Inflammatory macrophage (primary cell): ENCODE measurements at regions not wholly inside any gene's neighbourhood (a gene's known extent, or its start where the extent isn't known, plus 50 kb on each side); places are given as distances from the start of the nearest gene placed in this dataset.
A peak's percentile ranks its signal among the peaks of the same experiment; 100 is the strongest.

Experiments
- DNase-seq, 2 donors: peaks; one replicate each; pipeline ENCODE4 v3.0.0-alpha.2; 2020 to 2022

DNA sequence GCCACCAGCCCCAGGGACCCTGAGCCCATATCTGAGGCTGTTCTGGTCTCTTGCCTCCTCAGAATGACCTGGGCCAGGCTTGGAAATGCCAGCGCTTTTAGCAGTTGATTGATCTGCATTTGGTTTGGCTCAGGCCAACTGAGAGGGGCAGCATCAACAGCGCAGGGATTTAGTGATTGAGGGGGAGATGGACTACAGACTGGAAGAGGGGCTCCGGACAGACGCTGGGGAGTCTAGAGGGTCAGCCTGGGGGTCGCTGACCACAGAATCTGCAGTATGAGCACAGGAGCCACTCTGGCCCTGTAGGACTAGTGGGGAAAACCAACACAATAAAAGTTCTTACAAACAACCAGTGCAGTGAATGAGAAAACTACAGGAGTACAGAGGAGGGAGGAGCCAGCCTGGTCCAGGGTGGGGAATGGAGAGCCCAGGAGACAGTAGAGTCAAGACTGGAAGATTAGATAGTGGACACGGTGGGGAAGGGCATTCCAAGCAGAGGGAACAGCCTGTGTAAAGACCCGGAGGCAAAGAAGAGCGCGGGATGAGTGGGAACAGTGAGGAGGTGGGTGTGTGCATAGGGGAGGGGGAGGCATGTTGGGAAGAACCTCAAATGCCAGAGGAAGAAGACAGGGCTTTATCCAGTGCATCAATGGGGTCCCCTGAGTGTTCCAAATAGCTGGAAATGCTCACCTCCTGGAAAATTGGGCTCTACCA is 128.9 kb downstream of the MRM1 start:
- DNase-seq = no peak

DNA sequence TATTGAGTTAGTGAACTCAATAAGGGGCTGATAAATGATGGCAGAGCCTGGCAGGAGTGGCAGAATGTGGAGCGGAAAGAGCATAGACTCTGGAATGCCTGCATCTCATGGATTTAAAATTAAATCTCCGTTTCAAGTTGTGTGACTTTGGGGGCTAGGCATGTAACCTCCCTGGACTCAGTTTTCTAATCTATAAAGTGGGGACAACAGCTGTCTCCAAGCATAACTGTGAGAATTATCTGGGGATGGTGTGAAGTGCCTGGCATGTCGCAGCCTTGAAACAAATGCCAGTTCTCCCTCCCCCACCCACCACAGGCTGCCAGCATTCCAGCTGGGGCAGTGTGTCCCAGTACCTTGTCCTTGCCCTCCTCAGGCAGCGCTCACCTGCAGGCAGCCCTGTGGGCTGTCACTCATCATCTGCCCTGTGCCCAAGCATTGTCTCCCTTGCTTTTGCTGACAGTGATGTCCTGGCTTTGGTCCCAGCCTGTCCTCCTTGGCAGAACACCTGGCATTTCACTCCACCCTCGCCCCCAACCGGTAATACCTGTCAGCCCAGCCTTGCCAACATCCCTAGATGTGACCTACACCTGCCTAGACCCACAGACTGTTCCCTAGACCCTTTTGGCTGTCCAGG is 129.6 kb downstream of the MRM1 start:
- DNase-seq = no peak

DNA sequence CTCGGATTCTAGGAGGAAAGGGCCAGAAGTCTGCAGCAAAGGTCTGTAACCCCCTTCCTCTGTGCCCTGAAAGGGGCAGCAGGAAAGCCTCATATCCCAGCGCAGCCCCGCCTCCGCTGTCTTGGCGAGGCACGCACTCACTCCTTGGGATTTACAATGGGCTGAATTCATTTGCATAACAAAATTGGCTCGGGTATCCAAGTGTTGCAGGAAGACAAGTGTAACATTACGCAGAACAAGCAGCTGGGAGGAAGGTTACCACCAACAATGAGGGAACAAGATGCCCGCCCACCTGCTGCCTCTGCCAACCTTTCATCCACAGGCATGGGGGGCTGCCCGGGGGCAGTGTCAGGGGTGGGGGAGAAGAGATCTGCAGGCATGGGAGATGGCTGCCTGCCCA is 130.4 kb downstream of the MRM1 start:
- no peak for DNase-seq

DNA sequence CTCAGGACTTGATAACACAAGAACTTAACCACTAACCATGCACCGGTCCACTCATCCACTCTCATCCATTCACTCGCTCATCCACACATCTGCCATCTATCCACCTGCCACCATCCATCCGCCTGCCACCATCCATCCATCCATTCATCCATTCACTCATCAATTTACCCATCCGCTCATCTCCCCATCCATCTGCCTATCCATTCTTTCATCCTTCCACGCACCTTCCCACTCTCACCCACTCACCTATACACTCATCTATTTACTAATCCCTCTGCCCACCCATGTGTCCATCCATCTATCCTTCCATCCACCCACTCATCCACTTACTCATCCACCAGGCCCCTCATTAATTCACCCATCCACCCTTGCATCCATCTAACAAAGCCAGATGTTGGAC is 131.0 kb downstream of the MRM1 start:
- no peak for DNase-seq

- no peak for DNase-seq
Observed at GRCh38 chr17:36736201-36737156, 135.1 kb downstream of the MRM1 start.

GRCh38 chr17:36739208-36739607 is 137.8 kb downstream of the MRM1 start:
- no peak for DNase-seq

DNA sequence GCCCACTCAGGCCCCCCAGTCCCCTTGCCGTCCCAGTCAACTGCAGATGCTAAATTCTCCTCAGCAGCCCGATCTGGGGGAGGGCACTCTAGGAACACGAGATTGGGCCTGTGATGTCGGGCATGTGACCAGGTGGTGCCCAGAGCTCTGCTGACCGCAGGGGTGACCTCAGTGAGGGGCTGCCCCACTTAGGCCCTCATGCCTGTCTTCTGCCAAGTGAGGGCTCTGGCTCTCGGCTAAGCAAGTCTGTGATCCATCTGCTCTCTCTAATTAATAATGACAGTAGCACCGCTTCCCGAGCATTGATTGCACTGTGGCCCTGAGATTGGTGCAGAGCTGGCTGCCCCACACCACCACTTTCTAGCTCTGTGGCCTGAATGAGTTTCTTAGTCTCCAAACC is 138.8 kb downstream of the MRM1 start:
- DNase-seq = no peak

- DNase-seq = no peak
Observed at GRCh38 chr17:36741019-36741902, 139.9 kb downstream of the MRM1 start.

DNA sequence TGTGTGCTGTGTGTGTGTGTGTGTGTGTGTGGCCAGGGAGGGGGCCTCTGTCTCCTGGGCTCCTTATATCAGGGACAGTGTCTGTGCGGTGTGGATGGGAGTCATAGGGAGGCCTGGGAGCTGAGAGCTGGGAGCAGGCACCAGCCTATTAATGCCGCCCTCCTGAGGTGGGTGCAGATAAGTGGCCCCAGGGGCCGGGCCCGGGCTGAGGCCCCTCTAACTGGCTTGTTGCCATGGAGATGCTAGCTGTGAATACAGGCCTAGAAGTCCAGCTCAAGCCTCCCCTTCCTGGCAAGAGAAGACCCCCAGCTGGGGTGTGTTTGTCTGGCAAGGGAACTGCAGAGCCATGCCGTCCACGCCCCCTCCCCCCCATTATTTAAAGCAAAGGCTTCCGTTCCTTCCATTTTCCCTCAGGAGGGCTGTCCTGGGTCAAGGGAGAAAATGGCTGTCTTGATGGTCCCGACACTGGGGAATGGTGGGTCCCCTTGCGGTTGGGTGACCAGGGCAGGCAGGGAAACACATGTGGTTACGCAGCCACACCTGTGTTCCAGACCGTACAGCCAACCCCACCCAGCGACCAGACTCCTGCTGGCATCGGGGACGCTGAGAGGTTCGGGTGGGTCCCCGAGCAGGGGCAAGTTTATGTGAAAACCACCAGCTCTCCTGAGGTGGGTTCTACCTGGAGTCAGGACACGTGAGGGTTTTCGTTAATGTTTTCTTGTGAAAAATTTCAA is 141.1 kb downstream of the MRM1 start:
- DNase-seq = no peak

- no peak for DNase-seq
Observed at GRCh38 chr17:36743130-36743529, 141.7 kb downstream of the MRM1 start.

- no peak for DNase-seq
Observed at GRCh38 chr17:36746381-36747053, 145.1 kb downstream of the MRM1 start.

- DNase-seq = no peak
Observed at GRCh38 chr17:36747861-36748260, 146.5 kb downstream of the MRM1 start.

DNA sequence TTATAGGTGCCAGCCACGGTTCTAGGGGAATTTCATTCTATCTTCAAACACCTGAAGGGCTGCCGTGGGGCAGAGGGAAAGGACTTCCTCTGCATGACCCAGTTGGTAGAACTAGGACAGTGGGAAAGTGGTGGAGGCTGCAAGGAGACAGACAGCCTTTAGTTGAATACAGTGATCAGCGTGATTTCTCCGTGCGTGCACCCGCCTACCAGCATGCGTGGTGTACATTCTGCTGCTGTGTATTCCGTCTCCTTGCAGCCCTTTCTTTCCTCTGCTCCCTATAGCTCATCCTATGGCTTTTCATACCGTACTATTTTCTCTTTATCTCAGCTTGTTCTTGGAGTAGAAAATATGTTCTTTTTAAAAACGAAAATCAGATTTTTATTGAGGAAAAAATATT is 146.9 kb downstream of the MRM1 start:
- no peak for DNase-seq

- no peak for DNase-seq
Observed at GRCh38 chr17:36749493-36749892, 148.1 kb downstream of the MRM1 start.

DNA sequence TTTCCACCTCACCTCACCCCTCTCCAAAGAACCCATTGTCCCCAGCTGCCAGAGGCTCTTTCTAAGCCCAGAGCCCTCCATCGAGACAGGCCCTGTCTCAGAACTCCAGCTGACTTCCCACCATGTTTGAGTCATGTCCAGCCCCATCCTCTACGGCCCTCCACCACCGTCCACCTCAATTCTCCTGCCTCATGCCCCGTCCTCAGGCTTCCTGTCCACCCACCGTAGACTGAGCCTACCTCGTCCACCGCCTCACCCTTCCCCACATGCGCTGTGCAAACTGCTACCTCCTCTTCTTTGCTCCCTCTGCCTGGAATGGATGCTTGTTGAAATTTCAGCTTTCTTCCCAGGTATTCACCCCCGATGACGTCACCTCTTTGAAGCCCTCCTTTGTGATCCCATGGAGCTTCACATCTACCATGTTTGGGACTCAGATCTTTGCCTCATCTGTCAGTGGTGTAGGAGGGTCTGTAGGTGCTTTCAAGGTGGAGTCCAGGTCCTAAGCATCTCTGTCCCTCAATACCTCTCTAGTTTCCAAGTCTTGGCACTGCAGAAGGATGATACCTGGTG is 149.0 kb downstream of the MRM1 start:
- DNase-seq = no peak

GRCh38 chr17:36752096-36752888 is 150.9 kb downstream of the MRM1 start:
- no peak for DNase-seq

GRCh38 chr17:36755586-36755985 is 154.2 kb downstream of the MRM1 start:
- peak in 1 of 2 donors; percentile 2 for DNase-seq

GRCh38 chr17:36756695-36757094 is 155.3 kb downstream of the MRM1 start:
- DNase-seq = no peak

- DNase-seq = no peak
Observed at GRCh38 chr17:36760425-36760824, 159.0 kb downstream of the MRM1 start.
